ENCODE measurements at regions not wholly inside any gene's neighbourhood (a gene's known extent, or its start where the extent isn't known, plus 50 kb on each side); places are given as distances from the start of the nearest gene placed in this dataset.

DNA sequence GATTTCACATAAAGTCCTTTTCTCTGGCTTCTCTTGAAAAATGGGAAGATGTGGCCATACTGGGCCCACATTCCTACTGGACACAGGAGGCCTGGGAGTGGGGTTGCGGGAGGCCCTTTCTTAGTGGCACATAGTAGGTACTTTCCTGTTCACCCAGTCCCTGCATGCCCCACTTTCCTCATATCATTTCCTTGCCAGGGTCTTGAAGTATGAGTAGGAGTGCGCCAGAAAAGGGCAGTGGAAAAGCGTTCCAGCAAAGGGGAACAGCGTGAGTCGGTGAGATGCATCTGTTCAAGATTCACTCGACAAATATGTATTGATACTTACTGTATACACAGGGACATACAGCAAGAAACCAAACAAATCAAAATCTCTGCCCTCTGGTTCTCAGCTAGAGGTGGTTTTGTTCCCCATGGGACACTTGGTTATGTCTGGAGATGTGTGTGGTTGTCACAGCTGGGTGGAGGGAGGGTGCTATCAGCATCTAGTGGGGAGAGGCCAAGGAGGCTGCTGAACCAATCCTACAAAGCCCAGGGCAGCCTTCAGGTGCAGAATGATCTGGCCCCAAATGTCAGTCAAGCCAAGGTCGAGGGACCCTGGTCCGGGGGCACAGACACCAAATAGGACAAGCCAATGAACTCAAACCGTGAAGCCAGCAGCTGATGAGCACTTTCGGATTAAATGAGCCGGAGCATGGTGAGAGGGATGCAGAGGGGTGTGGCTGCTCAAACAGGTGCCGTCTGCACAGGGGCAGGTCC, 151.4 kb downstream of the CEBPB start:
- TF ChIP-seq, protein P1, sequence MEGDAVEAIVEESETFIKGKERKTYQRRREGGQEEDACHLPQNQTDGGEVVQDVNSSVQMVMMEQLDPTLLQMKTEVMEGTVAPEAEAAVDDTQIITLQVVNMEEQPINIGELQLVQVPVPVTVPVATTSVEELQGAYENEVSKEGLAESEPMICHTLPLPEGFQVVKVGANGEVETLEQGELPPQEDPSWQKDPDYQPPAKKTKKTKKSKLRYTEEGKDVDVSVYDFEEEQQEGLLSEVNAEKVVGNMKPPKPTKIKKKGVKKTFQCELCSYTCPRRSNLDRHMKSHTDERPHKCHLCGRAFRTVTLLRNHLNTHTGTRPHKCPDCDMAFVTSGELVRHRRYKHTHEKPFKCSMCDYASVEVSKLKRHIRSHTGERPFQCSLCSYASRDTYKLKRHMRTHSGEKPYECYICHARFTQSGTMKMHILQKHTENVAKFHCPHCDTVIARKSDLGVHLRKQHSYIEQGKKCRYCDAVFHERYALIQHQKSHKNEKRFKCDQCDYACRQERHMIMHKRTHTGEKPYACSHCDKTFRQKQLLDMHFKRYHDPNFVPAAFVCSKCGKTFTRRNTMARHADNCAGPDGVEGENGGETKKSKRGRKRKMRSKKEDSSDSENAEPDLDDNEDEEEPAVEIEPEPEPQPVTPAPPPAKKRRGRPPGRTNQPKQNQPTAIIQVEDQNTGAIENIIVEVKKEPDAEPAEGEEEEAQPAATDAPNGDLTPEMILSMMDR (IDR thresholded peaks at IDR 0.05) = no peak
- TF ChIP-seq POLR2A (IDR thresholded peaks at IDR 0.05; ENCODE audit: low read depth) = no peak
- no peak for TF ChIP-seq EP300 (IDR thresholded peaks at IDR 0.05)
- TF ChIP-seq POLR2AphosphoS5 (IDR thresholded peaks at IDR 0.05) = no peak

Measured in esophagus muscularis mucosa (tissue), 4 donors.